DMS114 treated with DMSO at 0.1 percent for 48 hours (cell line): ENCODE measurements at regions not wholly inside any gene's neighbourhood (a gene's known extent, or its start where the extent isn't known, plus 50 kb on each side); places are given as distances from the start of the nearest gene placed in this dataset.
"Not testable (repeated sequence)": the region's sequence is repeated elsewhere in the genome, so short reads cannot be mapped to it uniquely, and the experiment has no call there.

Experiments used
- DNase-seq: peaks from one replicate; lab custom pipeline; 2025; ENCODE audit not compliant: unreplicated experiment; lab: John Stamatoyannopoulos, UW

DNA sequence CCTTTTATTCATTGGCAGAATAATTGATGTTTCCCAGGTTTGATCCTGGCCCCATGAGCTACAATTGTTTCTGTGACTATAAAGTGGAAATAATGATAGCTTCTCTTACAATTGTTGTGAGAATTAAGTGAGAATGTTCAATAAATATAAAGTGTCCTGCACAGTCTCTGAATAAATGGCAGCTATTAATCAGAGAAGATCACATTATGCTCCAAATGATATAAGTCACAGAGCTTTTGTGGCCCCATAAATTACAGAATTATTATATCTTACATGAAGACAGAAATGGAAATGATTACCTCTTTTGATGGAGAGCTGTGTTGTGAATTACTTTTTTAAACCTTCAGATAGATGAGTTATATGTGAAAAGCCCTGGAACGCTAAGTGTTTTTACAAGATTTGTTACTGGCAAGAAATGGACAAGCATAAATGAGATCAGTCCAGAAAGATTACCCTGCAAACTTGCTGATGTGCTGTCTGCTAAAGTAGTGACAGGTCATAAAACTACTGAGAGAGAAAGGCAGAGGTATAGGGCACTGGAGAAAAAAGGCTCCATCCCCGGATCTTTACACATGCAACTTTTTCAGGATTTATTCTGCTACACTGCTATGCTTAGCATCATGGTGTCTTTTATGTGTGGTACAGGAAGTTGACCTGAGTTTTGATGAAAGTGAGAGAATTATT lies 750.9 kb upstream of the GOT2 start:
- DNase-seq: no peak

DNA sequence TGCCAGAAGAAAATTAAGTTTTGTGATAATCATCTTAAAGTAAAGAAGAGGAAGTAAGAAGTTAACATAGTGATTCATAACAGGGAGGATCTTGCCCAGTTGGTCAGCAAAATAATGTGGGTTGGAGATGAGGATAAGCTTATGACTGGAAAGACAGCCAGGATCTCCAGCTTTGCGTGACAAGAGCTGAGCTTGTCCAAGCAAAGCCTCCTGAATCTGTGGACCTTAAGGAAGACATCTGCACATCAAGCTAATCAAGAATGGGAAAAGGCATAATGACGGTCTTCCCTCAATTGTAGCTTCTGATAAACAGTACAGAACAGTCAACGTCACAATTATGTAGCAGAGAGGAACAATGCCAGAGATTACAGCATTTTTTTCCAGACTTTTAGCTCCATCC lies 744.7 kb upstream of the GOT2 start:
- no peak for DNase-seq

DNA sequence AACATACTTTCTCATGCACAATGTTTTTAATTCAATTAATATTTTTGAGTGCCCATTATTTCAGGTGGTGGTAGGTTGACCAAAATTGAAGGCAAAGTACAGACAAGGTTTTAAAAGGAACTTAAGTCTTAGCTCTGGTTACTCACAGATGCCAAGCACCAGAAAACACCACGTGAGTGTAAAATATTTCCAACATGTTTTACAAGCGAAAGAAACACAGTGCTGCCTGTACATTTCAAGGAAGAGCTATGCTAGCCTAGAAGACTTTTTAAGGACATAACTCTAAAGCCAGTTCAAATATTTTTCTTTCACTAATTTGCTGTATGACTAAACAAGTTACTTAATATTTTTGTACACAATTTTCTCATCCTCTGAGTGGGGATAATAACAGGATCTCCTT lies 736.4 kb upstream of the GOT2 start:
- DNase-seq: no peak

DNA sequence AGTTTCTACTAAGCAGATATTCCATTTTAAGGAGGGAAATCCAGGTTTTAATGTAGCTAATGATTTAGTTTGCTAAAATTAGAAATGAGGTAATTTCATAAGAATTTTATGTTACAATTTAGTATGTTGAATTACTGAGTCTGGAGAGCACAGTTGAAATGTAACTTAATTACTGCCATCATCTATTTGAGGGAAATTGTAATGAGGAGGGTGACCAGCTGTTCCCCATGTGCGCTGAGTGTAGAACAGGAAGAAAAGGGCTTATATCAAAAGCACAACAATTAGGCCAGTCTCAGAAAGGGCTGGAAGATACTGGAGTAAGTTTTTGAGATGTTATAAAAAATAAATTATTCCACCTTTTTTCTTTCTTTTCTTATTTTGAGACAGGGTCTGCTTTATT lies 735.1 kb upstream of the GOT2 start:
- DNase-seq: no peak

- DNase-seq: no peak
Measured at GRCh38 chr16:59463776-59464175, 729.7 kb upstream of the GOT2 start.

- DNase-seq: no peak
Measured at GRCh38 chr16:59459806-59460205, 725.7 kb upstream of the GOT2 start.

DNA sequence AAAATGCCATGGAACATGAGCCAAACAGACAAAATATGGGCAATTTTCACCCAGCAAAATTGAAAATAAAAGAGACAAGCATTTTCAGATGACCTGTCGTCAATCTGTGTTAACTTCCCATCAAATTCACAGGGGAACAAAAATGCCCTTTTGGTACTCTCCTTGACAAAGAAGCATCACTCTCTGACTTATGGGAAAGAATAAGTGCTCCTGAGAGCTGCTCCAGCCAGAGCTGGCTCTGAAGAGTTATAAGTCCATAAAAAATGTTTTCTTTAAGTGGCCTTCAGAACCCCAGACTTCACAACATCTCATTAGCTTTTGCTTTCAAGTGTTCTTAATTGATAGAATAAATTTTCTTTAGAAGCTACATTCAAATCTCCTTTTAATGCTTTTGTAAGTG lies 721.4 kb upstream of the GOT2 start:
- no peak for DNase-seq

DNA sequence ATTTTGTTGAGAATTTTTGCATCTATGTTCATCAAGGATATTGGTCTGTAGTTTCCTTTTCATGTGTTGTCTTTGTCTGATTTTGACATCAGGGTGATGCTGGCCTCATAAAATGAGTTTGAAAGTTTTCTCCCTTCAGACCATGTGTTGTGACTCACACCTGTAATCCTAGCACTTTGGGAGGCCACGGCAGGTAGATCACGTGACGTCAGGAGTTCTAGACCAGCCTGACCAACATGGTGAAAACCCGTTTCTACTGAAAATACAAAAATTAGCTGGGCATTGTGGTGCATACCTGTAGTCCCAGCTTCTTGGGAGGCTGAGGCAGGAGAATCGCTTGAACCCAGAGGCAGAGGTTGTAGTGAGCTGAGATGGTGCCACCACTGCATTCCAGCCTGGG lies 716.4 kb upstream of the GOT2 start:
- not testable (repeated sequence) for DNase-seq

- no peak for DNase-seq
Measured at GRCh38 chr16:59440502-59440901, 706.4 kb upstream of the GOT2 start.

GRCh38 chr16:59432896-59433295 lies 698.8 kb upstream of the GOT2 start:
- no peak for DNase-seq

- DNase-seq: no peak
Measured at GRCh38 chr16:59432276-59432675, 698.2 kb upstream of the GOT2 start.

DNA sequence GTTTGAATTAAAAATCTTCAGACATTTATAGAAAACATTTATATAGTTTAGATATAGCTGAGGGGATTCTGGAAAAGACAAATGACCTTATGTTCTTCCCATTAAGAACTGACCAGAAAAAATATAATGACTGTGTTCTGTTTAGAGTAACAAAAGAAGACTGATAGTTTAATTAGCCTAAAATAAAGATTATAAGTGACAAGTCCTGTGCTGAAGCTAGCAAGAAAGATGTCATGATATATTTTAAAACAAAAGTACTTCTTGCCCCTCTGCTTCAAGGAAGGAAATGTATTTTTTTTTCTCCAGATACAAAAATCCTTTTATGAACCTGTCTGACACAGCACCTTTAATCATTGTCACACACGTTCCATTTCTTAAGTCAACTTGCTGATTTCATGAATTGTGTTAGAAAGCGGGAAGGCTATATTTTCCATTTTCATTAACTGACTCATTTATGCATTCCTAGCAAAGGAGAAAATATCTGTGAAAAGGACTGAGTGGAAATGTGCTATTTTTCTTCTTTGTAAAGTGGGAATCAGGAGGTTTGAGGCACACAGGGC lies 690.7 kb upstream of the GOT2 start:
- DNase-seq: no peak

GRCh38 chr16:59411961-59412841 lies 678.1 kb upstream of the GOT2 start:
- no peak for DNase-seq

GRCh38 chr16:59410451-59410850 lies 676.3 kb upstream of the GOT2 start:
- no peak for DNase-seq

GRCh38 chr16:59405802-59406201 lies 671.7 kb upstream of the GOT2 start:
- no peak for DNase-seq

GRCh38 chr16:59404509-59404908 lies 670.4 kb upstream of the GOT2 start:
- DNase-seq: no peak

DNA sequence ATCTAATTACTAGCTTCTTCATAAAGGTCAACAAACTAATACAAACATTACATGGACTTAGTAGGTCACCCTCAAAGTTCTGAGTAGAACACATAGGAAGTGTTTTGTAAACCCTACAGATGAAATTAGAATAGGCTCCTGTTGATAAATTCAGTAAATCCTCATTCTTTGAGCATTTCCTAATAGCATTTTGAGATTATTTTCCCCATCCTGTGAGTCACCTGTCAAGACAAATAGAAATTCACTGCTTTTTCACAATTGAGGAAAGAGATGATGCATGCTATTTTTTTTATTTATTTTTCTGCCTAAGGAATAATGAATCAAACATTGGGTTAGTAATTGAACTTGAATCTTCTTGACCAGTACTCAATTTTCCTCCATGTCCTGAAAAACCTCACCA lies 666.7 kb upstream of the GOT2 start:
- DNase-seq: no peak

DNA sequence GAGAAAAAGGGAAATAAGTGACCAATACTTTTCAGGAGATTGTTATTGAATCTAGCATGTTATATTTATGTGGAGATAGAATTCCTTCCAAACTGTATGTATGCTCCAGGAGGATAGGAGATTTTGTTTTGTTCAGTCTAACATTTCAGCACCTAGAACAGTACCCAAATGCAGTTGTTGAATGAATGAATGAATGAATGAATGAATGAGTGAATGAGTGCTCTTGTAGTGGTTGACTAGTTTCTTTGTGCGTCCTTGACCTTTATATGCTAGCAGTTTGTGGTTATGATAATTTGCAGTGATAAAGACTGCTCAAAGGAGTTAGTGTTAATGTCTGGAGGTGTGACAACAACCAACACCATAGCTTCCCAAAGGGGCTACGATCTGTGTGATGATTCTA lies 663.5 kb upstream of the GOT2 start:
- no peak for DNase-seq

GRCh38 chr16:59394526-59394925 lies 660.4 kb upstream of the GOT2 start:
- DNase-seq: no peak

DNA sequence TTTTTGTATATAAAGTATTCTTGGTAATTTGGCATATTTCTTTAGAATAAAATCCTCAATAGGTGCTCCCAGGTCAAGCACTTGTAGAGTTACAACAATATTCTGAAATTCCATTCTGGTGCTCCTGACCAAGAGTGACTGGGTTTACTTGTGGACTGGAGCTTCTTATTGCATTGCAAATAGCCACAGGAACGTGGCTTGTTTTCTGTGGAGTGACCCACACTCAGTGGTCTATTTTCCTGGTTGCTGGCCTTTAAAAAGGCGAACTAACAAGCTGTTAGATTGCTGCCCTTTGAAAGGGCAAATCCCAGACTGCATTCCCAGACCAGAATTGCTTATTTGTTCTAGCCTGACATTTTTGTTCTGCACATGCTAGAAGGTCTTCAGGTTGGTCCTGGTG lies 658.8 kb upstream of the GOT2 start:
- DNase-seq: no peak

DNA sequence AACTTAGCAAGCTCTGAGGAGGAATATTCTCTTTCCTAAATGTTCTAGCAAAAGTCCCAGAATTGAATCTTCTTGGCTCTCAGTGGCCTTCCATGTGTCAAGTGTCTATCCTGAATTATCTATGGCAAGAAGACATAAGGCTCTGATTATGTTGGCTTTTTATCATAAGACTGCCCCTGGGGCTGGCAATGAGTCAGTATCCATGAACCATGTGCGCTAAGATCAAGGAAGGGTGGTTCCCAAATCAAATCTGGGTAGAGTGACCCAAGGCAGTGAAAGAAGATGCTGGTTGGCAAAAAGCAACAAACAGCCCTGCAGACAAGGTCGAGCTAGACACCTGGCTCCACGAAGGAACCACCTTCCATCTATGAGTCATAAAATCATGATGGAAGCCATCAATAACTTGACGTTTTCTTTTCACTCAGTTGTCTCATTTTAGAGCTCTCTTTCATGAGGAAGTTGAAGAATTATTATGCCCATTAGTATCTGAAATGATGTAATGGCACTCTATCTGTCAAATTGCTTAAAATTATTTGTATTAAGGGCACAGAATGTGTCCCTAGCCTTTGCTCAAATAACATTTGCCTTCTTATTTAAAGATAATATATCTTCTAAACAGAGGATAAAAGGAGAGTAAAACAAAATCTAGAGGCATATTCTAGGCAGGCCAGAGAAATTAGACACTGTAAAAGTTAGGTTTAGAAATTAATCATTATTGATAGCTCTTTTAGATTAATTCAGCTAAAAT lies 657.7 kb upstream of the GOT2 start:
- DNase-seq: no peak

- DNase-seq: no peak
Measured at GRCh38 chr16:59385959-59386358, 651.8 kb upstream of the GOT2 start.
